H9 (cell line): ENCODE measurements at regions not wholly inside any gene's neighbourhood (a gene's known extent, or its start where the extent isn't known, plus 50 kb on each side); places are given as distances from the start of the nearest gene placed in this dataset.

Experiments
- DNase-seq: peaks from one replicate; pipeline ENCODE4 v3.0.0-alpha.2; 2017
- H2AFZ ChIP-seq: one replicate; pipeline ENCODE4 v1.6.1; 2013; ENCODE audit warnings: mild to moderate bottlenecking, low read length, control low read depth, moderate library complexity
- H2AK5ac ChIP-seq: 2 replicates; pipeline ENCODE4 v1.6.1; 2013; ENCODE audit warnings: low read length, control low read depth, mixed read lengths; ENCODE audit not compliant: insufficient read length
- H2BK120ac ChIP-seq: one replicate; pipeline ENCODE4 v1.6.1; 2013; ENCODE audit warnings: low read depth, mild to moderate bottlenecking, low read length, control low read depth, inconsistent platforms; ENCODE audit not compliant: poor library complexity, severe bottlenecking
- H2BK12ac ChIP-seq: 2 replicates; pipeline ENCODE4 v1.6.1; 2013; ENCODE audit warnings: low read length, control low read depth, mixed read lengths, low read depth; ENCODE audit not compliant: insufficient read length
- H2BK15ac ChIP-seq: 2 replicates; pipeline ENCODE4 v1.6.1; 2013; ENCODE audit warnings: low read depth, low read length, control low read depth
- H2BK20ac ChIP-seq: one replicate; pipeline ENCODE4 v1.6.1; 2013; ENCODE audit warnings: low read depth, mild to moderate bottlenecking, low read length, control low read depth, inconsistent platforms; ENCODE audit not compliant: poor library complexity, severe bottlenecking
- H2BK5ac ChIP-seq: 2 replicates; pipeline ENCODE4 v1.6.1; 2013; ENCODE audit warnings: low read length, control low read depth, mixed read lengths; ENCODE audit not compliant: insufficient read length
- H3K14ac ChIP-seq: 2 replicates; pipeline ENCODE4 v1.6.1; 2013; ENCODE audit warnings: low read length, control low read depth; ENCODE audit not compliant: insufficient read depth
- H3K18ac ChIP-seq: 2 replicates; pipeline ENCODE4 v1.6.1; 2013; ENCODE audit warnings: low read depth, mild to moderate bottlenecking, mixed read lengths, low read length, control low read depth; ENCODE audit not compliant: insufficient read length
- H3K23ac ChIP-seq: 2 replicates; pipeline ENCODE4 v1.6.1; 2013; ENCODE audit warnings: low read length, control low read depth, mixed read lengths, low read depth; ENCODE audit not compliant: insufficient read length
- H3K23me2 ChIP-seq: 2 replicates; pipeline ENCODE4 v1.6.1; 2013; ENCODE audit warnings: low read depth, mild to moderate bottlenecking, mixed read lengths, low read length, control low read depth; ENCODE audit not compliant: insufficient read length, poor library complexity, severe bottlenecking
- H3K27ac ChIP-seq: 2 replicates; pipeline ENCODE4 v1.5.1; 2013; ENCODE audit warnings: low read length, control low read depth, mixed read lengths, low read depth; ENCODE audit not compliant: insufficient read length
- H3K27me3 ChIP-seq: 2 replicates; pipeline ENCODE4 v1.6.1; 2013; ENCODE audit warnings: low read length, control low read depth, inconsistent platforms; ENCODE audit not compliant: insufficient read depth
- H3K4ac ChIP-seq: 2 replicates; pipeline ENCODE4 v1.6.1; 2013; ENCODE audit warnings: low read depth, mild to moderate bottlenecking, control low read depth, inconsistent platforms, low read length, moderate library complexity
- H3K4me1 ChIP-seq: 2 replicates; pipeline ENCODE4 v1.6.1; 2013; ENCODE audit warnings: low read length, control low read depth, inconsistent platforms; ENCODE audit not compliant: insufficient read depth
- H3K4me2 ChIP-seq: 2 replicates; pipeline ENCODE4 v1.6.1; 2013; ENCODE audit warnings: low read length, control low read depth, mixed read lengths; ENCODE audit not compliant: insufficient read length, insufficient read depth
- H3K56ac ChIP-seq: 2 replicates; pipeline ENCODE4 v1.6.1; 2013; ENCODE audit warnings: low read depth, mild to moderate bottlenecking, mixed read lengths, low read length, control low read depth; ENCODE audit not compliant: insufficient read length
- H3K79me1 ChIP-seq: 2 replicates; pipeline ENCODE4 v1.6.1; 2013; ENCODE audit warnings: low read depth, mild to moderate bottlenecking, moderate library complexity, low read length, control low read depth, inconsistent platforms; ENCODE audit not compliant: insufficient read depth, poor library complexity, severe bottlenecking
- H3K79me2 ChIP-seq: 2 replicates; pipeline ENCODE4 v1.6.1; 2013; ENCODE audit warnings: low read length, control low read depth, inconsistent platforms; ENCODE audit not compliant: insufficient read depth
- H3K9ac ChIP-seq: 2 replicates; pipeline ENCODE4 v1.6.1; 2013; ENCODE audit warnings: low read length, control low read depth, mixed read lengths; ENCODE audit not compliant: insufficient read length; ENCODE audit errors: extremely low read depth
- H3K9me3 ChIP-seq: one replicate; pipeline ENCODE4 v1.6.1; 2013; ENCODE audit warnings: low read depth, low read length, inconsistent platforms; ENCODE audit not compliant: control insufficient read depth
- H3T11ph ChIP-seq: one replicate; pipeline ENCODE4 v1.6.1; 2013; ENCODE audit warnings: mild to moderate bottlenecking, low read length, control low read depth, inconsistent platforms
- H4K20me1 ChIP-seq: one replicate; pipeline ENCODE4 v1.6.1; 2013; ENCODE audit not compliant: control insufficient read depth, insufficient read length, insufficient read depth
- H4K5ac ChIP-seq: 2 replicates; pipeline ENCODE4 v1.6.1; 2013; ENCODE audit warnings: low read depth, mild to moderate bottlenecking, mixed read lengths, low read length, control low read depth; ENCODE audit not compliant: insufficient read length
- H4K8ac ChIP-seq: replicated peaks from 2 replicates; pipeline ENCODE4 v1.6.1; 2013; ENCODE audit warnings: low read length, control low read depth, mixed read lengths, low read depth; ENCODE audit not compliant: insufficient read length
- H4K91ac ChIP-seq: 2 replicates; pipeline ENCODE4 v1.6.1; 2013; ENCODE audit warnings: low read depth, mild to moderate bottlenecking, moderate library complexity, mixed read lengths, low read length, control low read depth; ENCODE audit not compliant: insufficient read length
- H3K27ac Mint-ChIP-seq, 3 experiments: 2 replicates in 2 of 3; 3 replicates in 1 of 3; pipeline ENCODE4 v1.8.0; 2020 to 2021; ENCODE audit warnings: mixed read lengths in 3 of 3, mild to moderate bottlenecking in 1 of 3, moderate library complexity in 1 of 3
- H3K27me3 Mint-ChIP-seq: 2 replicates; pipeline ENCODE4 v1.8.0; 2021; ENCODE audit warnings: low read depth, mild to moderate bottlenecking, moderate library complexity, mixed read lengths
- H3K36me3 Mint-ChIP-seq, 3 experiments: 2 replicates in 2 of 3; 3 replicates in 1 of 3; pipeline ENCODE4 v1.8.0; 2020 to 2021; ENCODE audit warnings: low read depth in 3 of 3, mixed read lengths in 3 of 3; ENCODE audit not compliant: insufficient read depth in 1 of 3
- H3K4me1 Mint-ChIP-seq, 2 experiments: 2 replicates each; pipeline ENCODE4 v1.8.0; 2020; ENCODE audit warnings: mixed read lengths in 2 of 2
- H3K4me3 Mint-ChIP-seq, 2 experiments: 2 replicates in 1 of 2; 3 replicates in 1 of 2; pipeline ENCODE4 v1.8.0; 2020 to 2021; ENCODE audit warnings: mild to moderate bottlenecking in 2 of 2, mixed read lengths in 2 of 2, moderate library complexity in 1 of 2
- H3K9me3 Mint-ChIP-seq, 2 experiments: 2 replicates in 1 of 2; 3 replicates in 1 of 2; pipeline ENCODE4 v1.8.0; 2020; ENCODE audit warnings: mild to moderate bottlenecking in 2 of 2, mixed read lengths in 2 of 2, moderate library complexity in 1 of 2
- WGBS: extraction: QIAGEN DNeasy Blood & Tissue Kit; methylation state at CpG from one replicate; pipeline ENCODE4 v1.1.7; 2013; ENCODE audit warnings: missing lambda C conversion rate, low lambda C conversion rate, mixed read lengths; ENCODE audit not compliant: insufficient read length; ENCODE audit errors: extremely low coverage; 5-methylcytosine and 5-hydroxymethylcytosine counted together
- TF ChIP-seq, protein P1 (sequence below): fragments of 200-600 bp; sonication (generic); conservative IDR thresholded peaks from 3 replicates; pipeline ENCODE4 v1.8.0; 2021; ENCODE audit warnings: antibody characterized with exemption, mild to moderate bottlenecking

DNA sequence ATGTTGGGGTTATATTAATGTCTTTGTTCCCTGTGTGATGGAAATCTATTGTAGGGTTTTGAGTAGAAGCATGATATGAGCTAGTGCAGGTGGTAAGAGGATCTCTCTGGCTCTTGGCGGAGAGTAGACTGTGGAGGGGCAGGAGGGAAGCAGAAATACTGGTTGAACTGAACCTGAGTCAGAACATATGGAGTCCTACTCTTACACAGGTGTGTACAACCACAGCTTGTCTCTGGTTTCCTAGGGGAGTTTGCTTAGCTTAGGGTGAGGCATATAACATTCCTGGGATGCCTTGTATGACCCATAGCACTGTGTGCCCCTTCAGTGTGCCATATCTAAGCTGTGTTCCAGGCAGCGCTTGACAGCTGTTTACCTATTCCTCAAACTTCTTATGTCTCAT is 97.3 kb upstream of the GCFC2 start:
- H3K4me3 Mint-ChIP-seq = no peak overlapping the region
- H3K4me1 Mint-ChIP-seq = no peaks in the 10 kb centered on the region
- TF ChIP-seq, protein P1, sequence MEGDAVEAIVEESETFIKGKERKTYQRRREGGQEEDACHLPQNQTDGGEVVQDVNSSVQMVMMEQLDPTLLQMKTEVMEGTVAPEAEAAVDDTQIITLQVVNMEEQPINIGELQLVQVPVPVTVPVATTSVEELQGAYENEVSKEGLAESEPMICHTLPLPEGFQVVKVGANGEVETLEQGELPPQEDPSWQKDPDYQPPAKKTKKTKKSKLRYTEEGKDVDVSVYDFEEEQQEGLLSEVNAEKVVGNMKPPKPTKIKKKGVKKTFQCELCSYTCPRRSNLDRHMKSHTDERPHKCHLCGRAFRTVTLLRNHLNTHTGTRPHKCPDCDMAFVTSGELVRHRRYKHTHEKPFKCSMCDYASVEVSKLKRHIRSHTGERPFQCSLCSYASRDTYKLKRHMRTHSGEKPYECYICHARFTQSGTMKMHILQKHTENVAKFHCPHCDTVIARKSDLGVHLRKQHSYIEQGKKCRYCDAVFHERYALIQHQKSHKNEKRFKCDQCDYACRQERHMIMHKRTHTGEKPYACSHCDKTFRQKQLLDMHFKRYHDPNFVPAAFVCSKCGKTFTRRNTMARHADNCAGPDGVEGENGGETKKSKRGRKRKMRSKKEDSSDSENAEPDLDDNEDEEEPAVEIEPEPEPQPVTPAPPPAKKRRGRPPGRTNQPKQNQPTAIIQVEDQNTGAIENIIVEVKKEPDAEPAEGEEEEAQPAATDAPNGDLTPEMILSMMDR = no peak
- WGBS = no CpG with 5 or more reads among the region's 2 CpGs
- H4K8ac ChIP-seq = no peak overlapping the region
- no peak overlapping the region for H2BK15ac ChIP-seq
- H3K36me3 Mint-ChIP-seq = no peaks in the 10 kb centered on the region; a peak in 1 of 7 replicates
- no peak overlapping the region for H3K4me2 ChIP-seq
- no peak overlapping the region for H3K27ac ChIP-seq
- no peaks in the 10 kb centered on the region for H3K27me3 Mint-ChIP-seq
- no peak overlapping the region for H3K23ac ChIP-seq
- H2AK5ac ChIP-seq = no peak overlapping the region
- no peaks in the 10 kb centered on the region for H3K23me2 ChIP-seq
- no peak overlapping the region for H2BK5ac ChIP-seq
- no peak overlapping the region for H3K14ac ChIP-seq
- H3K79me2 ChIP-seq = no peaks in the 10 kb centered on the region
- H3K27me3 ChIP-seq = no peaks in the 10 kb centered on the region
- no peak overlapping the region for H2BK120ac ChIP-seq
- no peak overlapping the region for H3K18ac ChIP-seq
- H3K9me3 Mint-ChIP-seq = no peaks in the 10 kb centered on the region; a peak in 2 of 5 replicates
- no peaks in the 10 kb centered on the region for H3K4me1 ChIP-seq
- H2AFZ ChIP-seq = no peak overlapping the region
- H3T11ph ChIP-seq = no peak overlapping the region
- no peak overlapping the region for H3K27ac Mint-ChIP-seq
- no peak overlapping the region for H2BK12ac ChIP-seq
- H2BK20ac ChIP-seq = no peak overlapping the region
- H3K56ac ChIP-seq = no peak overlapping the region
- DNase-seq = no peak
- no peaks in the 10 kb centered on the region for H4K20me1 ChIP-seq
- H3K9me3 ChIP-seq = no peaks in the 10 kb centered on the region
- H4K5ac ChIP-seq = no peak overlapping the region
- H4K91ac ChIP-seq = no peak overlapping the region
- H3K4ac ChIP-seq = no peak overlapping the region
- H3K9ac ChIP-seq = no peak overlapping the region
- H3K79me1 ChIP-seq = no peaks in the 10 kb centered on the region
